GM21367 (cell line): ENCODE measurements at regions not wholly inside any gene's neighbourhood (a gene's known extent, or its start where the extent isn't known, plus 50 kb on each side); places are given as distances from the start of the nearest gene placed in this dataset.
"Not testable (repeated sequence)": the region's sequence is repeated elsewhere in the genome, so short reads cannot be mapped to it uniquely, and the experiment has no call there.

ENCODE experiments used
- ATAC-seq: cut with Tn5 transposase; IDR thresholded peaks from one replicate; pipeline ENCODE4 v1.9.1; 2021; ENCODE audit not compliant: unreplicated experiment

- no peak for ATAC-seq
Observed at GRCh38 chr5:126052791-126053190, 370.4 kb upstream of the GRAMD2B start.

DNA sequence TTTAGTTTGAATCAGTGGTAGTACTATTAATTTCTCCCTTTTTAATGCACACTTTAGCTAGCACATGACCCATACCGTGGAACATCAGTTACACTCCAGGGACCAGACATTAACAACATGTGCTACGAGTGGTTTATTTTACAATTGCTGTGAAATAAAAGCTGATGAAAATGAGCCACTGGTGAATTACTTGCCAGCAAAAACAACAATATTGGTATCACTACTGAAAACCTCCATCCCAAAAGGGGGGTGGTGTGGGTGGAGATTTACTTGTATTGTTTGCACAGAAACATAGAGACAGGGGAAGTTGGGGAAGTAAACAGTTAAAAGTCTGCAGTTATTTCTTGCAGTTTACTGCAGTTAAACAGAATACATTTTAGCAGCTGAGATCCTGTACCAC lies 369.6 kb upstream of the GRAMD2B start:
- ATAC-seq = no peak

DNA sequence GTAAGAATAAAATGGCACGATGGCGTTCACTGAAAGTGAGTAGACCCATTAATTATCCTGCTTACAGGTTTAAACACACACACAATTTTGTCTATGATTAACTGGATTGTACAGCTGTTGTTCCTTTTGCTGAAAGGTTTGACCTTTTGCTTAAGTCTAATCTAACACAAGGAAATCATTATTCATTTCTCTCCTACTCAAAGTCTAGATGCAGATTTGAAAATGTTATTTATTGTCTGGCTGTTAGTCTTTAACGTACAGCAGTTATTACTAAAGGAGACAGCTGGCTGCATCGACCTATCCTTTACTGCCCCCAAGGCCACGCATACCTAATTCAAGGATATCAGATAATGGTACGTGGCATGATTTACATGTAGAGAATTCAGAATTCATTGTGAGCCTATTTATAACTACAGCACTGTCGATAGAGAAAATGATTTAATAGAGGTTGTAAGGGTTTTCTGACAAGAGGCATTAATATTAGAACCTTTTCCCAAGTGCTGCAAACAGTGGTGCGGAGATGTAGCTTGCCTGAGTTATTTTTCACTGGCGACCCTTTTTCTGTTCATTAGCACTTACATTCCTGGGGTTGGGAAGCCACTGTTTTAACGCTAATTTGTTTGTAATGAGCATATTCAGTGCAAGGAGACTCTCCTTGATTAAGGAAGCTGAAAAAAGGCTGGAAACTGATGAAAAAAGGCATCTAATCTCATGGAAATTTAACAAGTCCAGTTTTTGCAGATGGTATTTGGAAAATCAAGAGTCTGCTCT lies 368.4 kb upstream of the GRAMD2B start:
- ATAC-seq = no peak

DNA sequence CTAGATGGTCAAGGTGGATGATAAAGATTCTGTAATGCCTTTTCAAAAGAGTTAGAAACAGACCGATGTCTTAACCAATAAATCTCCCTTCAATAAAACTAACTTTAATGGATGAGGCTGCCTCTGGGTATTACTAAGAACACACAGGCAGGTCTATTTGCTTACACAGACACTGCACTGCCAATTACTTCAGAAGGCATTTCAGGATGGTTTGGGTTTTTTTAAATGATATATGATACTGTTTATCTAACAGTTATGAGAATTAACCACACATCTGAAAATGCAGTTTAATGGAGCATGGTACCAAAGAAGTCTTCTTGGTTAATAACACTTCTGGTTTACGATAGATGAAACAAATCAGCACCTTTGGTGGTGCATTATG lies 367.9 kb upstream of the GRAMD2B start:
- ATAC-seq = no peak

GRCh38 chr5:126056352-126056751 lies 366.9 kb upstream of the GRAMD2B start:
- no peak for ATAC-seq

DNA sequence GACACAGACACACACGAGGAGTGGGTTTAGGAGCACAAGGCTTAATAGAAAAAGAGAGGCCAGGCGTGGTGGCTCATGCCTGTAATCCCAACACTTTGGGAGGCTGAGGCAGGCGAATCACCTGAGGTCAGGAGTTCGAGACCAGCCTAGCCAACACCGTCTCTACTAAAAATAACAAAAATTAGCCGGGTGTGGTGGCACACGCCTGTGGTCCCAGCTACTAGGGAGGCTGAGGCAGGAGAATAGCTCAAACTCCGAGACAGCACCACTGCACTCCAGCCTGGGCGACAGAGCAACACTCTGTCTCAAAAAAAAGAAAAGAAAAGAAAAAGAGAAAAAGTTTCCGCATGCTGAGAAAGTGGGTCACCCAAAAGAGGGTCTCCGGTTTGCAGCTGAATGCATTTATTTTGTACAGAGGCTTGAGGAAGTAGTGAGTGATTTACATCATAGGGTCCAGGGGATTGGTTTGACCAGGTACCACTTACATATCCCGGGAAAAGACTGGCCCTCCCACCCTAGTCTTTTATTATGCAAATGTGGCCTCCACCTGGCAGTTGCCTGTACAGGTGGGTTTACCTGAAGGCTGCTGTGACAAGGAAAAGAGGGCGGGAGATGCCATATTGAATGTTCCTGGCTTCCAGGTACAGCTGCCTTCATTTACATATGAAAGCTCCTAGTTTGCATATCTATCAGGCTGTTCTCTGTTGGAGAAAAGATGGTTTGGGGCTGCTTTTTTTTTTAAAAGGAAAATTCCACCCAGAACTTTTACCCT lies 366.2 kb upstream of the GRAMD2B start:
- ATAC-seq = no peak

DNA sequence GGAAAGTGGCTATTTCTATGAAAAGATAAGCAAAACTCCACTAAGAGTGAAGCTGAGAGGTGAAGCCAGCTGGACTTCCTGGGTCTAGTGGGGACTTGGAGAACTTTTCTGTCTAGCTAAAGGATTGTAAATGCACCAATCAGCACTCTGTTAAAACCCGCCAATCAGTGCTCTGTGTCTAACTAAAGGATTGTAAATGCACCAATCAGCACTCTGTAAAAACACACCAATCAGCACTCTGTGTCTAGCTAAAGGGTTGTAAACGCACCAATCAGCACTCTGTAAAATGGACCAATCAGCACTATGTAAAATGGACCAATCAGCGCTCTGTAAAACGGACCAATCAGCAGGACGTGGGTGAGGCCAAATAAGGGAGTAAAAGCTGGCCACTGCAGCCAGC lies 364.8 kb upstream of the GRAMD2B start:
- not testable (repeated sequence) for ATAC-seq

- no peak for ATAC-seq
Observed at GRCh38 chr5:126062398-126063221, 360.6 kb upstream of the GRAMD2B start.

DNA sequence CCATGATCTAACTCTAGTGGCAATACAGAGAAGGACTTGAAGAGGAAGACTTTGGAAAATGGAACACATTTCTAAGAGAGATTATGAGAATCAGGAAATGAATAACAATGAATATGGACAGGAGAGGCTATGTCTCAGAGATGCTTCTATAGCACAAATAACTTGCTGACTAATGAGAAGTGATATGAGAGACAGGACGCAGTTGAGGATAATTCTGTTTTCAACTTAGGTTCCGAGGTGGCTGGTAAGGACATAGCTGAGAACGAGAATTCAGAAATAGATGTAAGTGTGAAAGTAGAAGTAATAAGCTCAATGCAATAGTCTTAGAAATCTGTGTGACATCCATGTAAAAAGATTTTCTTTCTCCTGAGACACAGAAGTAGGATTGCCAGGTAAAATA lies 358.1 kb upstream of the GRAMD2B start:
- no peak for ATAC-seq

DNA sequence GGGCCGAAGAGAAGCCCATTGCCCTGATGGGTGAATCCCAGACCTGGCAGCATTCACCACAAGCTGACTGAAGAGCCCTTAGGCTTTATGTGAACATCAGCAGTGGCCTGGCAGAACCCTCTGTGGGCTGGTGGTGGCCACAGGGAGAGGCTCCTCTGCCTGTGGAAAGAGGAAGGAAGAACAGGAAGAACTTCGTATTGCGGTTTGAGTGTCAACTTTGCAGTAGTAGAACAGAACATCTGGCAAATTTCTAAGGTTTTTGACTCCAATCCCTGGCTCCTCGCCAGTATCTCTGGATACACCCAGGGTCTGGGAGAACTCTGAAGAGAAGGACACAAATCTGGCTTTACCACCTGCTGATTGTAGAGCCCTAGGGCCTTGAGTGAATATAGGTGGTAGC lies 356.4 kb upstream of the GRAMD2B start:
- ATAC-seq = no peak

DNA sequence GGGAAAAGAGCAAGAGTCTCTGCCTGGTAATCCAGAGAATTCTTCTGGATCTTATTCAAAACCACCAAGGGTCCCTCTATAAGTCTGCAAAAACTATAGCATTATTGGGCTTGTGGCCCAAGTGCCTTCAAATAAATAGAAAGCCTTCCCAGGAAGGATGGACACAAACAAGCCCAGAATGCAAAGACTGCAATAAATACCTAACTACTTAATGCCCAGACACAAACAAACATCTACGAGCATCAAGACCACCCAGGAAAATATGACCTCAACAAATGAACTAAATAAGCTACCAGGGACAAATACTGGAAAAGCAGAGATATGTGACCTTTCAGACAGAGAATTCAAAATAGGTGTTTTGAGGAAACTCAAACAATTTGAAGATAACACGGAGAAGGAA lies 355.8 kb upstream of the GRAMD2B start:
- no peak for ATAC-seq

DNA sequence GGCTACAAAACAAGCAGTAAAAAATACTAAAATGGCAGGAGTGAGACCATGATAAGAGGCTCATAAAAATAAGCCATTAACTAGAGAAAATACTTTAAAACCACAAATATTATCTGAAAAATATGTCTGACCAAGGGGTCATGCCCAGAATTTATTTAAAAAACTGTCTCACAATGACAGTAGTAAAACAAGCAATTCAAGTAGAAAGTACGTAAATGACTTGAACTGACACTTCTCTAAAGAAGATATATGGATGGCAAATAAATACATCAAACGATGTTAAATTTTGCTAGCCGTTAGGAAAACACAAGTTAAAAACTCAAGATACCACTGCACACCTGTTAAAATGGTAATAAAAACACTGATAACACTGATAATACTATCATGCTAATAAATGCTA lies 353.9 kb upstream of the GRAMD2B start:
- no peak for ATAC-seq

DNA sequence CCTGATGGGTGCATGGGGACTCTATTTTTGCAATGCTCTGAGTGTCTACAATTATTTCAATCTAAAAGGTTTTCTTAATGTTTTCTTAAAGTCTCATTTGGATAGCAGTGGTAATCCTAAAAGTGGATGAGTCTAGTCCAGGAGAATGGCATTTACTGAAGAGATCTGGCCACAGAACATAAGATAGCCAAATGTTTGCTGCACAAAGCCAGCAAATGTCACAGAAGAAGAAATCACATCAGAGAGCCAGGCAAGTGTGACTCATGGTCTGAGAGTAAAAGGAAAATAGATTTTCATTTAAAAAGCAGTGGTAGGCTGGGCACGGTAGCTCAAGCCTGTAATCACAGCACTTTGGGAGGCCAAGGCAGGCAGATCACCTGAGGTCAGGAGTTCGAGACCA lies 352.7 kb upstream of the GRAMD2B start:
- no peak for ATAC-seq

DNA sequence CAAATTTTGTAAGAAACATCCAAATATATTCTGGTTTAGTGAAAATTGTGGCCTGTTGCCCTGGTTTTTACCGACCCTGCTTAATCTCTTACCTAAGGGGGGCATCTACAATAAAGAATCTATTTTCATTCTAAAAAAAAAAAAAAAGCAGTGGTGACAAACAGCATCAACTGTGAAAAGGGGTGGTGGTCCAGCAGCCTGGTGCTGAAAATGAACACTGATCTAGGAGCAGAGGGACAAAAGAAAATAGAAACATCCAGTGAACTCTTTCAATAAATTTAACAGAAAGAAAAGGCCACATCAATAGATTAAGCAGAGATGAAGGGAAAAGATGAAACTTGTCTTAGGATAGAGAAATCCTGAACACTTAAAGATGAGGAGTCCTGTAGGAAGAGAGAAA lies 348.7 kb upstream of the GRAMD2B start:
- ATAC-seq = no peak

DNA sequence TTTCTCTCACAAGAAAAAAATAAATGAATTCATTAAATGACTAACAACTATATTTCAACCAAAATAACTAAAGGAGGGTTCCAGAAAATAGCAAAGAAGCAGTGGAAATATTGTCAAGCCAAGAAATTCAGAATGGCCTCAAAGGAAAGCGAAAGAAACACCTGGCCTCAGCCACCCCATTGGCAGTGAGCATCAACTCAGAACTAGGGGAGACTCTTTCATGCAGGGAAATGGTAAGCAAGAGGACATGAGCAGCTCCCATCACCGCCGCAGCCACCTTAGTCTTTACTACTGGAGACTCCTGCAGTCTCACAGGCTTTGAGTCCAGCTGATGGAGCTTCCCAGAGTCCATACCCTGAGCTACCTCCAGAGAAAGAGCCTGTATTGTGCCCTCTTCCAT lies 343.9 kb upstream of the GRAMD2B start:
- ATAC-seq = no peak

- ATAC-seq = no peak
Observed at GRCh38 chr5:126081209-126081608, 342.0 kb upstream of the GRAMD2B start.

GRCh38 chr5:126093041-126093440 lies 330.2 kb upstream of the GRAMD2B start:
- ATAC-seq = no peak

- ATAC-seq = no peak
Observed at GRCh38 chr5:126093718-126094117, 329.5 kb upstream of the GRAMD2B start.

DNA sequence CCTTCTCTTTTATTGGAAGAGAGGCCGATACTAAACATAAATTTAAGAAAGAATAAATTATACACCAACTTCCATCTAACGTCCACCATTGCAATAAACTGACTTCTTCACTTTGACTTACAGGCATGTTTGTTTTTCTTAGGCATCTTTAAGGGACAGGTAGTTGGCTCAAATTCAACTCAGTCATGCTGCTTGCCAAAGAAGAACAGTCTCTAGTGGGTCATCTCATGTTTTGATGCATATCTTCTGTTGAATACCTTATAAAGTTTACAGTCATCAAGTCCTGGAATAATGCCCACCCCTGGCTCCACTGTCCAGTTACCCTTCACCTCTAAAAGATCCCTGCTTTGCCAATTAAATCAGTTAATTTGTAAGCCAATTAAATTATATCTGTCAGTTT lies 328.2 kb upstream of the GRAMD2B start:
- ATAC-seq = no peak

GRCh38 chr5:126096442-126097006 lies 326.7 kb upstream of the GRAMD2B start:
- ATAC-seq = no peak

GRCh38 chr5:126097876-126098275 lies 325.3 kb upstream of the GRAMD2B start:
- no peak for ATAC-seq
